ENCODE measurements at regions not wholly inside any gene's neighbourhood (a gene's known extent, or its start where the extent isn't known, plus 50 kb on each side); places are given as distances from the start of the nearest gene placed in this dataset.
"Not testable (repeated sequence)": the region's sequence is repeated elsewhere in the genome, so short reads cannot be mapped to it uniquely, and the experiment has no call there.

DNA sequence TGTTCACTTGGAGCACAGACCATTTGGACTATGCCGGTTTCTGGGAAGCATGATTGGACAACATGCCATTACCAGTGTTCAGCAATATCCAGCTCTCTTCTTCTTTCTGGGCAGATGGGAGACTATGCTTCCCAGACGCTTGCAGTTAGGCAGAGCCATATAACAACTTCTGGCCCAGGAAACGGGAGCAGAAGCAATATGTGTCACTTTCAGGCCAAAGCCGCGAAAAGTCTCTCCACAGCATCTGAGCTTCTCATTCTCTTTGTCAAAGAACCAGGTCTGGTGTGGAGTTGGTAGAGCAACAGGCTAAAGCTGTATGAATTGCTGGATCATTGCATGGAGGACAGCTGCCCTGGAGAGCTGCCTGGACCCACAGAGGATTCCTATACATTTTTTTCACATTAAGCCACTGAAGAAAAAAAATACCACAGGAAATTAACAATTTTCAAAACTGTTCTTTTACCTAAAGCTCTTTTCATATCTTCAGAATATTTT, 131.4 kb upstream of the FRG1 start:
- Histone ChIP-seq H3K36me3 (no peaks in the 10 kb centered on the region), H3K4me3 (no peak overlapping the region), H3K27me3 (no peaks in the 10 kb centered on the region), H3K4me1 (no peaks in the 10 kb centered on the region), H3K27ac (no peak overlapping the region), H3K9me3 (peaks cover 0 to 41% (median 0%) of the 10 kb centered on the region in 3 donors)
- TF ChIP-seq POLR2A (IDR thresholded peaks at IDR 0.05) (no peak), POLR2AphosphoS5 (IDR thresholded peaks at IDR 0.05) (no peak), EP300 (IDR thresholded peaks at IDR 0.05) (no peak)
- TF ChIP-seq, protein P1, sequence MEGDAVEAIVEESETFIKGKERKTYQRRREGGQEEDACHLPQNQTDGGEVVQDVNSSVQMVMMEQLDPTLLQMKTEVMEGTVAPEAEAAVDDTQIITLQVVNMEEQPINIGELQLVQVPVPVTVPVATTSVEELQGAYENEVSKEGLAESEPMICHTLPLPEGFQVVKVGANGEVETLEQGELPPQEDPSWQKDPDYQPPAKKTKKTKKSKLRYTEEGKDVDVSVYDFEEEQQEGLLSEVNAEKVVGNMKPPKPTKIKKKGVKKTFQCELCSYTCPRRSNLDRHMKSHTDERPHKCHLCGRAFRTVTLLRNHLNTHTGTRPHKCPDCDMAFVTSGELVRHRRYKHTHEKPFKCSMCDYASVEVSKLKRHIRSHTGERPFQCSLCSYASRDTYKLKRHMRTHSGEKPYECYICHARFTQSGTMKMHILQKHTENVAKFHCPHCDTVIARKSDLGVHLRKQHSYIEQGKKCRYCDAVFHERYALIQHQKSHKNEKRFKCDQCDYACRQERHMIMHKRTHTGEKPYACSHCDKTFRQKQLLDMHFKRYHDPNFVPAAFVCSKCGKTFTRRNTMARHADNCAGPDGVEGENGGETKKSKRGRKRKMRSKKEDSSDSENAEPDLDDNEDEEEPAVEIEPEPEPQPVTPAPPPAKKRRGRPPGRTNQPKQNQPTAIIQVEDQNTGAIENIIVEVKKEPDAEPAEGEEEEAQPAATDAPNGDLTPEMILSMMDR (IDR thresholded peaks at IDR 0.05): no peak
- no peak for ATAC-seq
- WGBS, 2 donors (ENCODE audit: low coverage in 1 of 2): 89 to 100% methylated on average over 1 to 5 of the region's 5 CpGs

DNA sequence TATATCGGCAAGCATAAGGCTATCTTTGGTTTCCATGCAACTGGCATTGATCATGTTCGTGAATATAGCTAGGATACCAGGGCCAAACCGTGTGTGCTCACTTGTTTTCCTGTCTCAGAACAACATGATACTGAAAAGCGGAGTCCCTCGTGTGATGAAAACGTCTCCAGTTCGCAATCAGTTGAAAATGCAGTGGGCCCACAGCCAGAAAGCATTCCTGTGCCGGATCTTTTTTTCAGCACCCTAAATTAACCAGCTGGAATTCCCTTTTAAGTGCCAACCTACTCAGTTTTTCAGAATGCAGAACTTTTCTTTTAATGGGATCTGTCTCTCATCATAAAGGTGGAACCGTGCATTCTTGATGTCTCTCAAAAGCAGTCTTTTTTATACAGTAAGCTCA, 130.8 kb upstream of the FRG1 start:
- ATAC-seq: no peak
- H3K9me3 ChIP-seq: peaks cover 0 to 41% (median 0%) of the 10 kb centered on the region in 3 donors
- H3K4me3 ChIP-seq: peak overlapping the region in 1 of 2 donors; percentile 35
- H3K27ac ChIP-seq: no peak overlapping the region
- no peaks in the 10 kb centered on the region for H3K27me3 ChIP-seq
- TF ChIP-seq POLR2A (IDR thresholded peaks at IDR 0.05) (no peak), POLR2AphosphoS5 (IDR thresholded peaks at IDR 0.05) (no peak), EP300 (IDR thresholded peaks at IDR 0.05) (no peak)
- TF ChIP-seq, protein P1 (IDR thresholded peaks at IDR 0.05): no peak
- H3K4me1 ChIP-seq: no peaks in the 10 kb centered on the region
- no peaks in the 10 kb centered on the region for H3K36me3 ChIP-seq
- WGBS, 2 donors (ENCODE audit: low coverage in 1 of 2): 62 to 82% methylated on average over 8 to 9 of the region's 9 CpGs

DNA sequence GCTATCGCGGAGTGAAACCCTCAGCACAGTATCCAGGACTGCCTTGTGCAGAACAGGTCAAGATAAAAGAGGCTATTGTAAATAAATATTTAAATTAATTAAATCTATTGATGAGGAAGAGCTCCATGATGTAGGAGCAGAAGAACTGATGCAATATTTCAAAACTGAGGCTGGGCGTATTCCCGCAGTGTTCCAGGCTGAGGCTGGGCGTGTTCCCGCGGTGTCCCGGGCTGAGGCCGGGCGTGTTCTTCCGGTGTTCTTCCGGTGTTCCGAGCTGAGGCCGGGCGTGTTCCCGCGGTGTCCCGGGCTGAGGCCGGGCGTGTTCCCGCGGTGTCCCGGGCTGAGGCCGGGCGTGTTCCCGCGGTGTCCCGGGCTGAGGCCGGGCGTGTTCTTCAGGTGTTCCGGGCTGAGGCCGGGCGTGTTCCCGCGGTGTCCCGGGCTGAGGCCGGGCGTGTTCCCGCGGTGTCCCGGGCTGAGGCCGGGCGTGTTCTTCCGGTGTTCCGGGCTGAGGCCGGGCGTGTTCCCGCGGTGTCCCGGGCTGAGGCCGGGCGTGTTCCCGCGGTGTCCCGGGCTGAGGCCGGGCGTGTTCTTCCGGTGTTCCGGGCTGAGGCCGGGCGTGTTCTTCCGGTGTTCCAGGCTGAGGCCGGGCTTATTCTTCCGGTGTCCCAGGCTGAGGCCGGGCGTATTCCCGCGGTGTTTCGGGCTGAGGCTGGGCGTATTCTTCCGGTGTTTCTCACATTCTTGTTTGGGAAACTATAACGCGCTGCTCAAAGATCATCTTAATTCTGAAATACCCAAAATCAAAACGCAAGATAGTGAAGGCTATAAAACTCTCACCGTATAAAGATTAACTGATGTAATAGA, 130.1 kb upstream of the FRG1 start:
- ATAC-seq, H3K27ac ChIP-seq, H3K27me3 ChIP-seq, H3K36me3 ChIP-seq, H3K4me1 ChIP-seq: not testable (repeated sequence)
- Histone ChIP-seq H3K9me3 (peaks cover 0 to 41% (median 0%) of the 10 kb centered on the region in 3 donors), H3K4me3 (peak overlapping the region in 1 of 2 donors; percentile 35)
- 70 to 83% methylated on average over 6 to 27 of the region's 75 CpGs for WGBS, 2 donors (ENCODE audit: low coverage in 1 of 2)

DNA sequence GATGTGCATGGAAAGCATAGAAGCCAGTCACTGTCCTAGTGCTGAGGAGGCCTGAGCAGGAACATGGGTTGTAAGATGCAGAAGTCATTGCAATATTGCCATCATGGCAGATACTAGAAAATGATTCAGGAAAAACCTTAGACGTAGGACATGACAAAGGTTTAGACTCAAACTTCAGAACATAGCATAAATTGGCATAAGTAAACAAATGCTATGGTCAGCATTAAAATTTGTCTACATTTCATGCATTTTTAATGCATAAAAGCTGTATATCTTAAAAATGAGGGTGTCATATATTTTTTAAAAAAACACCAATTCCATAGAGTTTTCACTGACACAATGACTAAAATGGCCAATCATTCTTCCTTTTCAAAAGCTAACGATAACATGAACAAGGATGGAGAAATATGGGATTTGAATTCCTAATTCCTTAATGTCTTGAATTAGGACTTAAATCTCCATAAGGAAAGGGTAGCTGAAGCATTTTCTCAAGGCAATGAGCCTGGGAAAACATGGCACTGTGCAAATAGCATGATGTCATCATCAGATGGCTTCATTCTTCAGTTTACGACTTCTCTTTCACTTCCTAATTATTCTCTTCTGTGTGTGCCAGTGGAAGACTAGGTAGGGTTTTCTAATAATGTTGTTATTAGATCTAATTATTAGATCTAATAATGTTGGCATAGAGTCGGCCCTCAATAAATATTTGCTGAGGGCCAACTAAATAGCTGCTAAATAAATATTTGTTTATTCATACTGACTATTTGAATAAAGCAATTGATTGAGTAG, 125.1 kb upstream of the FRG1 start:
- no peak overlapping the region for H3K27ac ChIP-seq
- H3K27me3 ChIP-seq: no peaks in the 10 kb centered on the region
- TF ChIP-seq POLR2A (IDR thresholded peaks at IDR 0.05): no peak
- no peak for TF ChIP-seq POLR2AphosphoS5 (IDR thresholded peaks at IDR 0.05)
- TF ChIP-seq EP300 (IDR thresholded peaks at IDR 0.05): no peak
- TF ChIP-seq, protein P1 (IDR thresholded peaks at IDR 0.05): no peak
- H3K4me1 ChIP-seq: no peaks in the 10 kb centered on the region
- H3K9me3 ChIP-seq: no peaks in the 10 kb centered on the region
- no peaks in the 10 kb centered on the region for H3K36me3 ChIP-seq
- 83 to 93% methylated on average over 4 of the region's 4 CpGs for WGBS, 2 donors (ENCODE audit: low coverage in 1 of 2)
- no peak for ATAC-seq
- no peak overlapping the region for H3K4me3 ChIP-seq

DNA sequence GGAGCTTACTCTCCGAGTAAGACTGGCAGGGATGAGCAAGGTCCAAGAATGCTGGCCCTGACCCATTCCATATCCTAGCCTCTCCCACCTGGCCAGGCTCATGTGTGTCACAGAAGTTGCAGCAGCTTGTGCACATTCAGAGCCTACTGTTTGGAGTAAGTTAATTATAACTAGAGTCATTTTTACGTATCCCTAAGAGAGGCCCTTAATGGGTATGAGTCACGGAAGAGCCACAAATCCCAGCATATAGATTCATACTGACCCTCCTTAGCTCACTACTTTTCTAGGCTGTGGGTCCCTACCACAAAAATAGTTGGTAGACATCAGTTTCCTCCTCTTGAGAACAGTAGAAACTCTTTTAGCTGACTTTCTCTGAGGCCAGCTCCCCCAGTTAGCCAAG, 118.3 kb upstream of the FRG1 start:
- H3K9me3 ChIP-seq: no peaks in the 10 kb centered on the region
- no peaks in the 10 kb centered on the region for H3K27me3 ChIP-seq
- H3K27ac ChIP-seq: no peak overlapping the region
- 77 to 80% methylated on average over 1 to 3 of the region's 3 CpGs for WGBS, 2 donors (ENCODE audit: low coverage in 1 of 2)
- H3K4me1 ChIP-seq: no peaks in the 10 kb centered on the region
- no peak for ATAC-seq
- H3K4me3 ChIP-seq: no peak overlapping the region
- no peaks in the 10 kb centered on the region for H3K36me3 ChIP-seq
- TF ChIP-seq POLR2A (IDR thresholded peaks at IDR 0.05): no peak
- TF ChIP-seq, protein P1 (IDR thresholded peaks at IDR 0.05): no peak
- TF ChIP-seq POLR2AphosphoS5 (IDR thresholded peaks at IDR 0.05): no peak
- TF ChIP-seq EP300 (IDR thresholded peaks at IDR 0.05): no peak

Measured in gastroesophageal sphincter (tissue), 4 donors.